A549 (cell line): ENCODE measurements at regions not wholly inside any gene's neighbourhood (a gene's known extent, or its start where the extent isn't known, plus 50 kb on each side); places are given as distances from the start of the nearest gene placed in this dataset.

Experiments
- ATAC-seq, 2 experiments: fragments of 200-7000 bp in 1 of 2; fragments of >200 bp in 1 of 2; cut with Nextera tagmentation in 1 of 2; cut with Tn5 transposase in 1 of 2; 3 replicates each; pipeline versions ENCODE4 v1.8.0 to v1.9.1; 2018 to 2020; ENCODE audit warnings: mild to moderate bottlenecking in 1 of 2, moderate library complexity in 1 of 2
- CTCF ChIA-PET: fragments of 300-600 bp; sonication (Branson Sonifier 250); formaldehyde crosslinking; extraction: SDS; loops from one replicate; lab custom pipeline; 2021; ENCODE audit warnings: antibody characterized with exemption, inconsistent platforms; lab: Yijun Ruan, JAX
- POLR2A ChIA-PET: fragments of 350-600 bp; formaldehyde crosslinking; extraction: SDS; loops from one replicate; lab custom pipeline; 2021; ENCODE audit warnings: antibody characterized with exemption, inconsistent platforms; lab: Yijun Ruan, JAX
- DNase-seq, 2 experiments: peaks; one replicate each; pipeline versions ENCODE4 v3.0.0 to v3.0.0-alpha.2; 2011 to 2016; ENCODE audit warnings: low read depth in 1 of 2, low spot score in 1 of 2
- FAIRE-seq: peaks from 2 replicates; lab custom pipeline; 2011; peaks lifted over from hg19 to GRCh38; lab: Jason Lieb, UNC
- H3K27ac ChIP-seq, 2 experiments: fragments of >200 bp; sonication (Bioruptor Twin); formaldehyde crosslinking; 3 replicates each; pipeline ENCODE4 v1.5.1; 2016 to 2017
- H3K4me1 ChIP-seq: fragments of >200 bp; sonication (Bioruptor Twin); formaldehyde crosslinking; 3 replicates; pipeline ENCODE4 v1.6.1; 2016
- H3K4me2 ChIP-seq: fragments of >200 bp; sonication (Bioruptor Twin); formaldehyde crosslinking; 3 replicates; pipeline ENCODE4 v1.6.1; 2016
- H3K4me3 ChIP-seq: fragments of >200 bp; sonication (Bioruptor Twin); formaldehyde crosslinking; 3 replicates; pipeline ENCODE4 v1.5.1; 2016
- H3K9me3 ChIP-seq: fragments of >200 bp; sonication (Bioruptor Twin); formaldehyde crosslinking; 3 replicates; pipeline ENCODE4 v1.6.1; 2016
- BHLHE40 ChIP-seq: IDR thresholded peaks from 2 replicates; pipeline ENCODE4 v1.6.1; 2012; ENCODE audit warnings: low read depth, low read length, inconsistent platforms
- CBX2 ChIP-seq: fragments of 200-600 bp; sonication (generic); IDR thresholded peaks from 2 replicates; pipeline ENCODE4 v1.6.1; 2016; ENCODE audit warnings: low read depth, mild to moderate bottlenecking, borderline replicate concordance
- CEBPB ChIP-seq, 2 experiments: fragments of >200 bp in 1 of 2; sonication (Bioruptor Twin) in 1 of 2; formaldehyde crosslinking in 1 of 2; IDR thresholded peaks; 2 replicates each; pipeline ENCODE4 v1.6.1; 2012 to 2016
- CHD4 ChIP-seq: fragments of 200-600 bp; sonication (generic); IDR thresholded peaks from 2 replicates; pipeline ENCODE4 v1.6.1; 2016; ENCODE audit warnings: antibody characterized with exemption, mild to moderate bottlenecking, borderline replicate concordance
- EHF ChIP-seq: fragments of 250-450 bp; sonication (Bioruptor Pico); IDR thresholded peaks from 2 replicates; pipeline ENCODE4 v1.5.0; 2020; ENCODE audit warnings: mild to moderate bottlenecking
- EHMT2 ChIP-seq: fragments of 200-600 bp; sonication (generic); IDR thresholded peaks from 2 replicates; pipeline ENCODE4 v1.6.1; 2016; ENCODE audit warnings: antibody characterized with exemption, low read depth, mild to moderate bottlenecking, moderate library complexity
- FOSB ChIP-seq: fragments of 250-450 bp; sonication (Bioruptor Pico); IDR thresholded peaks from 2 replicates; pipeline ENCODE4 v1.5.0; 2020; ENCODE audit warnings: mild to moderate bottlenecking, moderate library complexity
- FOXS1 ChIP-seq: fragments of 250-450 bp; sonication (Bioruptor Pico); IDR thresholded peaks from 2 replicates; pipeline ENCODE4 v1.5.0; 2020; ENCODE audit warnings: mild to moderate bottlenecking, moderate library complexity
- HOXB13 ChIP-seq: fragments of 250-450 bp; sonication (Bioruptor Pico); IDR thresholded peaks from 2 replicates; pipeline ENCODE4 v1.5.0; 2020; ENCODE audit warnings: low read depth, mild to moderate bottlenecking, moderate library complexity
- JUN ChIP-seq, 2 experiments: fragments of >200 bp; sonication (Bioruptor Twin); formaldehyde crosslinking; IDR thresholded peaks; 2 replicates in 1 of 2; 3 replicates in 1 of 2; pipeline ENCODE4 v1.6.1; 2016 to 2017
- MYC ChIP-seq: IDR thresholded peaks from 2 replicates; pipeline ENCODE4 v1.6.1; 2012; ENCODE audit warnings: mild to moderate bottlenecking, inconsistent platforms, low read length, improper control_type of control experiment, borderline replicate concordance
- NPAS2 ChIP-seq: fragments of 250-450 bp; sonication (Bioruptor Pico); IDR thresholded peaks from 2 replicates; pipeline ENCODE4 v1.8.0; 2022; ENCODE audit warnings: mild to moderate bottlenecking, moderate library complexity, borderline replicate concordance
- NR3C1 ChIP-seq: fragments of >200 bp; sonication (Bioruptor Twin); formaldehyde crosslinking; IDR thresholded peaks from 3 replicates; pipeline ENCODE4 v1.6.1; 2017
- POLR2AphosphoS2 ChIP-seq: conservative IDR thresholded peaks from 2 replicates; pipeline ENCODE4 v1.6.1; 2012; ENCODE audit warnings: low read length, improper control_type of control experiment, inconsistent platforms
- RAD21 ChIP-seq, 2 experiments: fragments of >200 bp in 1 of 2; sonication (Bioruptor Twin) in 1 of 2; formaldehyde crosslinking in 1 of 2; IDR thresholded peaks in 1 of 2; conservative IDR thresholded peaks in 1 of 2; 2 replicates in 1 of 2; 3 replicates in 1 of 2; pipeline ENCODE4 v1.6.1; 2012 to 2018; ENCODE audit warnings: inconsistent platforms in 1 of 2
- RCOR1 ChIP-seq: fragments of 150-350 bp; IDR thresholded peaks from 2 replicates; pipeline ENCODE4 v1.6.1; 2014; ENCODE audit warnings: antibody characterized with exemption, low read length, low read depth
- RNF2 ChIP-seq: fragments of 200-600 bp; sonication (generic); IDR thresholded peaks from 2 replicates; pipeline ENCODE4 v1.6.1; 2016; ENCODE audit warnings: low read depth, mild to moderate bottlenecking, antibody characterized with exemption, moderate library complexity, borderline replicate concordance
- TFCP2L1 ChIP-seq: fragments of 250-450 bp; sonication (Bioruptor Pico); IDR thresholded peaks from 2 replicates; pipeline ENCODE4 v1.5.0; 2021; ENCODE audit warnings: mild to moderate bottlenecking
- ZSCAN20 ChIP-seq: fragments of 250-450 bp; sonication (Bioruptor Pico); IDR thresholded peaks from 2 replicates; pipeline ENCODE4 v1.8.0; 2022; ENCODE audit warnings: mild to moderate bottlenecking, moderate library complexity
- WGBS: methylation state at CpG from one replicate; pipeline ENCODE4 v1.1.6; 2017; ENCODE audit errors: missing lambda C conversion rate; 5-methylcytosine and 5-hydroxymethylcytosine counted together
- TF ChIP-seq, protein P1 (sequence below): fragments of 200-600 bp; sonication (generic); IDR thresholded peaks from 2 replicates; pipeline ENCODE4 v1.6.1; 2016; ENCODE audit warnings: antibody characterized with exemption, mild to moderate bottlenecking, moderate library complexity
- TF ChIP-seq, protein P2 (sequence below): fragments of 250-450 bp; sonication (Bioruptor Pico); IDR thresholded peaks from 2 replicates; pipeline ENCODE4 v1.5.0; 2020; ENCODE audit warnings: low read depth, mild to moderate bottlenecking, moderate library complexity
- TF ChIP-seq, protein P3 (sequence below): IDR thresholded peaks from 2 replicates; pipeline ENCODE4 v1.6.1; 2012
- TF ChIP-seq, protein P4 (sequence below): fragments of 450-650 bp; IDR thresholded peaks from 2 replicates; pipeline ENCODE4 v1.6.1; 2014; ENCODE audit warnings: antibody characterized with exemption

DNA sequence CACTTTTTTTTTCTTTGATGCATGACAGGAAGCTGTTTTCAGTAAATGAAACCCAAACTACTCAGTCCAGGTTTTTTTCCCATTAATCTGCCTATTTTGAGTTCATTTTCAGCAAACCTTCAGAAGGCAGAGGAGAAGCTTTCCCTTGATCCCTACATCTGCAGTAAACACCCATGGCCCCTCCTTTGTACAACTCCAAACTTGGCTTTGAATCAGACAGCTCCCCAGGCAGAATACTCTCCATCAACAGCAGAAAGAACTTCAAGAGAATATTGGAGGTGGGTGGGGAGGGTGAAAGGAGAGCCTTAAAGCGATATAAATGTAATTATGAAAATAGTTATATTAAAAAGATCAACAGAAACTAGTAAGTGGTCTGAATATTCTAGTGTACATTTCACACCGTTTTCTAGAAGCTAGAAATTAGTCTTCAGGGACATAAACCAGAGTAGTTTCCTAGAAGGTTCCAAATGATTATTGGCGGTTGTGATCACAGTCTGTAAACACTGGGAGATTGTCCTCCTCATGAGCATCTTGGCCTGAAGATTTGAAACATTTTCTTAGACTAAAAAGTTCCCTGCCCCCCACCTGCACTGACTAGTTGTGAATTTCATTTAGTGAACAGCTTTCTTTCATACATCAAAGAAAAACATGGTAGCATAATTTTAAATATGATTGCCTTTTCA, 75.1 kb upstream of the STK39 start (continued):
- TF ChIP-seq, protein P1, sequence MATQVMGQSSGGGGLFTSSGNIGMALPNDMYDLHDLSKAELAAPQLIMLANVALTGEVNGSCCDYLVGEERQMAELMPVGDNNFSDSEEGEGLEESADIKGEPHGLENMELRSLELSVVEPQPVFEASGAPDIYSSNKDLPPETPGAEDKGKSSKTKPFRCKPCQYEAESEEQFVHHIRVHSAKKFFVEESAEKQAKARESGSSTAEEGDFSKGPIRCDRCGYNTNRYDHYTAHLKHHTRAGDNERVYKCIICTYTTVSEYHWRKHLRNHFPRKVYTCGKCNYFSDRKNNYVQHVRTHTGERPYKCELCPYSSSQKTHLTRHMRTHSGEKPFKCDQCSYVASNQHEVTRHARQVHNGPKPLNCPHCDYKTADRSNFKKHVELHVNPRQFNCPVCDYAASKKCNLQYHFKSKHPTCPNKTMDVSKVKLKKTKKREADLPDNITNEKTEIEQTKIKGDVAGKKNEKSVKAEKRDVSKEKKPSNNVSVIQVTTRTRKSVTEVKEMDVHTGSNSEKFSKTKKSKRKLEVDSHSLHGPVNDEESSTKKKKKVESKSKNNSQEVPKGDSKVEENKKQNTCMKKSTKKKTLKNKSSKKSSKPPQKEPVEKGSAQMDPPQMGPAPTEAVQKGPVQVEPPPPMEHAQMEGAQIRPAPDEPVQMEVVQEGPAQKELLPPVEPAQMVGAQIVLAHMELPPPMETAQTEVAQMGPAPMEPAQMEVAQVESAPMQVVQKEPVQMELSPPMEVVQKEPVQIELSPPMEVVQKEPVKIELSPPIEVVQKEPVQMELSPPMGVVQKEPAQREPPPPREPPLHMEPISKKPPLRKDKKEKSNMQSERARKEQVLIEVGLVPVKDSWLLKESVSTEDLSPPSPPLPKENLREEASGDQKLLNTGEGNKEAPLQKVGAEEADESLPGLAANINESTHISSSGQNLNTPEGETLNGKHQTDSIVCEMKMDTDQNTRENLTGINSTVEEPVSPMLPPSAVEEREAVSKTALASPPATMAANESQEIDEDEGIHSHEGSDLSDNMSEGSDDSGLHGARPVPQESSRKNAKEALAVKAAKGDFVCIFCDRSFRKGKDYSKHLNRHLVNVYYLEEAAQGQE = no peak
- TF ChIP-seq ZSCAN20 (CRISPR knock-in tag) (no peak), NPAS2 (no peak), EHMT2 (no peak)

DNA sequence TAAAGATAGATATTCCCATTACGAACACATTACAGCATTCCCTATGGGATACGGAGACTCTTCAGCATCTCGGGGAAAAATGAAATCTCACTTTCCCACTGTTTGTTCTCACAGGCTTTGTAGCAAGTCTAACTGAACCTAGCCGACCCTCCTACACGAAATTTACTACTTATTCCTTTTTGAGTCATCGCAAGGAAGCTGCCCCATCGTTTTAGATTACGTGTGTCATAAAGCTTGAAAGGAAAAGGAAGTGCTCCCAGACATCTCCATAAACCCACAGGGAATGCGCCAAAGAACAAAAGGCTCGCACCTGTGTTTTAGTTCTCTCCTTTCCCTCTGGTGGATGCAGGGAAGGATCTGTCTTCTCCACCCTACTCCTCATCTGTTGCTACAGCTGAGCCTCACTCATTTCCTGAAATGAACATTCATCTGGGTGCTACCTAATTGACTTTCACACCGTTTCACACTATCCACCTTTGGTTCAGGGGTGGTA, 76.2 kb upstream of the STK39 start:
- TF ChIP-seq, protein P2, sequence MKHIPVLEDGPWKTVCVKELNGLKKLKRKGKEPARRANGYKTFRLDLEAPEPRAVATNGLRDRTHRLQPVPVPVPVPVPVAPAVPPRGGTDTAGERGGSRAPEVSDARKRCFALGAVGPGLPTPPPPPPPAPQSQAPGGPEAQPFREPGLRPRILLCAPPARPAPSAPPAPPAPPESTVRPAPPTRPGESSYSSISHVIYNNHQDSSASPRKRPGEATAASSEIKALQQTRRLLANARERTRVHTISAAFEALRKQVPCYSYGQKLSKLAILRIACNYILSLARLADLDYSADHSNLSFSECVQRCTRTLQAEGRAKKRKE (CRISPR knock-in tag) = no peak
- TF ChIP-seq, protein P3, sequence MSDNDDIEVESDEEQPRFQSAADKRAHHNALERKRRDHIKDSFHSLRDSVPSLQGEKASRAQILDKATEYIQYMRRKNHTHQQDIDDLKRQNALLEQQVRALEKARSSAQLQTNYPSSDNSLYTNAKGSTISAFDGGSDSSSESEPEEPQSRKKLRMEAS = no peak
- TF ChIP-seq CEBPB (IDR thresholded peaks at IDR 0.05) (no peak), RAD21 (conservative IDR thresholded peaks at IDR 0.05 in 1 of 2, IDR thresholded peaks at IDR 0.05 in 1 of 2) (no peak), TFCP2L1 (CRISPR knock-in tag) (no peak), CBX2 (no peak), CHD4 (no peak), EHF (CRISPR knock-in tag) (no peak), HOXB13 (CRISPR knock-in tag) (no peak), NR3C1 (no peak), FOSB (CRISPR knock-in tag) (no peak), FOXS1 (no peak), RCOR1 (no peak), MYC (no peak), BHLHE40 (no peak), JUN (IDR thresholded peaks at IDR 0.05) (no peak), RNF2 (no peak), POLR2AphosphoS2 (no peak)
- TF ChIP-seq, protein P4, sequence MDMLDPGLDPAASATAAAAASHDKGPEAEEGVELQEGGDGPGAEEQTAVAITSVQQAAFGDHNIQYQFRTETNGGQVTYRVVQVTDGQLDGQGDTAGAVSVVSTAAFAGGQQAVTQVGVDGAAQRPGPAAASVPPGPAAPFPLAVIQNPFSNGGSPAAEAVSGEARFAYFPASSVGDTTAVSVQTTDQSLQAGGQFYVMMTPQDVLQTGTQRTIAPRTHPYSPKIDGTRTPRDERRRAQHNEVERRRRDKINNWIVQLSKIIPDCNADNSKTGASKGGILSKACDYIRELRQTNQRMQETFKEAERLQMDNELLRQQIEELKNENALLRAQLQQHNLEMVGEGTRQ = no peak
- no peak overlapping the region for H3K4me3 ChIP-seq
- H3K4me2 ChIP-seq = no peak overlapping the region
- no peak overlapping the region for H3K27ac ChIP-seq
- ATAC-seq = no peak
- no peak for DNase-seq
- ChIA-PET POLR2A (no interaction called here), CTCF (interaction anchor here (0.8 to 1.0 kb wide), 3 partner anchors 20 to 204 kb away, joined by 3 to 5 read pairs (median 3); no protein-coding TSS in a partner anchor)
- H3K4me1 ChIP-seq = no peaks in the 10 kb centered on the region
- no peak for FAIRE-seq
- H3K9me3 ChIP-seq = no peaks in the 10 kb centered on the region
- WGBS = 50% methylated on average over 11 of the region's 11 CpGs
